Endothelial cell of umbilical vein (primary cell): ENCODE measurements at regions not wholly inside any gene's neighbourhood (a gene's known extent, or its start where the extent isn't known, plus 50 kb on each side); places are given as distances from the start of the nearest gene placed in this dataset.

ENCODE experiments used
- BruUV-seq: library from RNA; stranded (reverse); fragments of 400-500 nt; replicated peaks from 2 replicates; lab custom pipeline; 2021; lab: Mats Ljungman, UMichigan
- CTCF ChIA-PET: fragments of 300-600, 350-600 bp; sonication (Branson Sonifier 250); formaldehyde crosslinking; loops from one replicate; lab custom pipeline; 2021; ENCODE audit warnings: antibody characterized with exemption, inconsistent platforms; lab: Charles Lee
- POLR2A ChIA-PET: fragments of 300-600, 350-600 bp; sonication (Branson Sonifier 250); formaldehyde crosslinking; loops from one replicate; lab custom pipeline; 2021; ENCODE audit warnings: antibody characterized with exemption, inconsistent platforms; lab: Charles Lee
- DNase-seq: peaks from one replicate; pipeline ENCODE4 v3.0.0-alpha.2; 2011; ENCODE audit warnings: low read depth, low spot score
- FAIRE-seq: peaks from 2 replicates; lab custom pipeline; 2011; peaks lifted over from hg19 to GRCh38; lab: Jason Lieb, UNC
- H2AFZ ChIP-seq: 2 replicates; pipeline ENCODE4 v1.6.0; 2012; ENCODE audit warnings: low read depth, low read length, control low read depth, inconsistent platforms
- H3K27ac ChIP-seq: 2 replicates; pipeline ENCODE4 v1.5.1; 2011; ENCODE audit warnings: low read depth, mild to moderate bottlenecking, control low read depth, low read length, moderate library complexity; ENCODE audit not compliant: insufficient read depth
- H3K27me3 ChIP-seq, 2 experiments: 2 replicates each; pipeline versions ENCODE4 v1.6.0 to v1.6.1; 2011; ENCODE audit warnings: low read length in 2 of 2, mixed read lengths in 1 of 2; ENCODE audit not compliant: control insufficient read depth in 2 of 2, insufficient read depth in 2 of 2
- H3K36me3 ChIP-seq, 2 experiments: 2 replicates in 1 of 2; 3 replicates in 1 of 2; pipeline ENCODE4 v1.5.1; 2011; ENCODE audit warnings: low read length in 2 of 2, mild to moderate bottlenecking in 1 of 2, moderate library complexity in 1 of 2; ENCODE audit not compliant: control insufficient read depth in 2 of 2, insufficient read depth in 2 of 2; ENCODE audit errors: extremely low read depth in 1 of 2
- H3K4me1 ChIP-seq: 3 replicates; pipeline ENCODE4 v1.5.1; 2011; ENCODE audit warnings: mild to moderate bottlenecking, low read length; ENCODE audit not compliant: control insufficient read depth, insufficient read depth; ENCODE audit errors: extremely low read depth
- H3K4me2 ChIP-seq: 2 replicates; pipeline ENCODE4 v1.6.1; 2011; ENCODE audit warnings: low read length, control low read depth, mixed read lengths; ENCODE audit not compliant: insufficient read depth
- H3K4me3 ChIP-seq, 3 experiments: fragments of 200-600 bp in 1 of 3; sonication (generic), shearing (Covaris generic) in 1 of 3; replicated peaks in 1 of 3; 2 replicates each; pipeline ENCODE4 v1.5.1; 2011 to 2016; ENCODE audit warnings: control low read depth in 3 of 3, low read length in 3 of 3, mild to moderate bottlenecking in 2 of 3, inconsistent platforms in 1 of 3, low read depth in 1 of 3, moderate library complexity in 1 of 3; ENCODE audit not compliant: insufficient read depth in 1 of 3
- H3K79me2 ChIP-seq: 2 replicates; pipeline ENCODE4 v1.6.0; 2012; ENCODE audit warnings: low read length, inconsistent platforms; ENCODE audit not compliant: control insufficient read depth, insufficient read depth
- H3K9ac ChIP-seq: replicated peaks from 2 replicates; pipeline ENCODE3; 2011; ENCODE audit warnings: low read length, control low read depth; ENCODE audit not compliant: insufficient read depth; ENCODE audit errors: extremely low read depth
- H3K9me1 ChIP-seq: replicated peaks from 3 replicates; pipeline ENCODE4 v1.6.0; 2011; ENCODE audit warnings: mild to moderate bottlenecking, low read length; ENCODE audit not compliant: control insufficient read depth, insufficient read depth; ENCODE audit errors: extremely low read depth
- H3K9me3 ChIP-seq: replicated peaks from 2 replicates; pipeline ENCODE4 v1.5.1; 2012; ENCODE audit warnings: low read length, inconsistent platforms; ENCODE audit not compliant: control insufficient read depth, insufficient read depth
- H4K20me1 ChIP-seq: replicated peaks from 2 replicates; pipeline ENCODE3; 2011; ENCODE audit warnings: mild to moderate bottlenecking, low read length; ENCODE audit not compliant: control insufficient read depth, insufficient read depth; ENCODE audit errors: extremely low read depth
- CTCF ChIP-seq, 2 donors: IDR thresholded peaks; 1 replicate in 1 of 2; 2 replicates in 1 of 2; pipeline ENCODE4 v1.5.1; 2011; ENCODE audit warnings: low read length in 2 of 2, mild to moderate bottlenecking in 2 of 2, moderate library complexity in 2 of 2, control low read depth in 1 of 2, inconsistent platforms in 1 of 2, low read depth in 1 of 2; ENCODE audit not compliant: insufficient read depth in 1 of 2; ENCODE audit errors: extremely low read depth in 1 of 2
- EZH2 ChIP-seq: IDR thresholded peaks from 2 replicates; pipeline ENCODE4 v1.6.1; 2012; ENCODE audit warnings: borderline replicate concordance, low read depth, mild to moderate bottlenecking, moderate library complexity, low read length, inconsistent platforms; ENCODE audit not compliant: severe bottlenecking
- FOS ChIP-seq: IDR thresholded peaks from 2 replicates; pipeline ENCODE4 v1.6.1; 2011; ENCODE audit warnings: mild to moderate bottlenecking, low read length, moderate library complexity, borderline replicate concordance; ENCODE audit not compliant: insufficient read depth
- GATA2 ChIP-seq: IDR thresholded peaks from 2 replicates; pipeline ENCODE4 v1.7.0; 2011; ENCODE audit warnings: low read depth, mild to moderate bottlenecking, moderate library complexity, mixed read lengths, low read length; ENCODE audit not compliant: insufficient read length, insufficient read depth
- JUN ChIP-seq: IDR thresholded peaks from 2 replicates; pipeline ENCODE4 v1.6.1; 2011; ENCODE audit warnings: borderline replicate concordance, low read depth; ENCODE audit not compliant: insufficient read length, insufficient read depth
- MAX ChIP-seq: IDR thresholded peaks from 2 replicates; pipeline ENCODE4 v1.6.1; 2011; ENCODE audit not compliant: insufficient read depth, insufficient read length
- MYC ChIP-seq: IDR thresholded peaks from one replicate; pipeline ENCODE4 v1.6.1; 2011; ENCODE audit warnings: mild to moderate bottlenecking, low read depth, low read length
- POLR2A ChIP-seq: IDR thresholded peaks from 2 replicates; pipeline ENCODE4 v1.6.1; 2012; ENCODE audit warnings: low read depth, mild to moderate bottlenecking, control low read depth, low read length
- POLR2AphosphoS5 ChIP-seq: IDR thresholded peaks from 2 replicates; pipeline ENCODE4 v1.6.1; 2012; ENCODE audit warnings: low read depth, mild to moderate bottlenecking, control low read depth, low read length, moderate library complexity; ENCODE audit not compliant: insufficient read depth
- dilution Hi-C: fragments of 300-500 bp; cut with MboI; formaldehyde crosslinking; loops from one replicate; pipeline ENCODE4 v1.15.0; 2019; ENCODE audit warnings: low sequenced_read_pairs; ENCODE audit not compliant: extremely low pct_ligation_motif_present
- intact Hi-C: fragments of 100-400 bp; cut with micrococcal nuclease; formaldehyde crosslinking; loops from one replicate; pipeline ENCODE4 v1.10.0; 2022

GRCh38 chr6:81570681-81571080 is 181.8 kb downstream of the TENT5A start:
- H3K79me2 ChIP-seq, result no peaks in the 10 kb centered on the region
- H4K20me1 ChIP-seq, result no peaks in the 10 kb centered on the region
- DNase-seq (no peak), FAIRE-seq (no peak)
- CTCF ChIA-PET, result no interaction called here
- H3K27ac ChIP-seq, result no peak overlapping the region
- no peak overlapping the region for H3K4me3 ChIP-seq
- H3K9me1 ChIP-seq, result no peaks in the 10 kb centered on the region
- TF ChIP-seq EZH2 (no peak), POLR2A (no peak), FOS (no peak), MAX (no peak), MYC (no peak), GATA2 (no peak), CTCF (IDR thresholded peaks at IDR 0.05; ENCODE audit: extremely low read depth in 1 of 2, insufficient read depth in 1 of 2, low read depth in 1 of 2, low read length in 2 of 2) (no peak), JUN (no peak), POLR2AphosphoS5 (no peak)
- H3K27me3 ChIP-seq, result no peaks in the 10 kb centered on the region
- no peak overlapping the region for H2AFZ ChIP-seq
- BruUV-seq, result no TSS peak
- no peak overlapping the region for H3K9ac ChIP-seq
- intact Hi-C loops (no loop called here), dilution Hi-C loops (no loop called here)
- no peaks in the 10 kb centered on the region for H3K36me3 ChIP-seq
- POLR2A ChIA-PET, result no interaction called here
- no peak overlapping the region for H3K4me2 ChIP-seq
- no peaks in the 10 kb centered on the region for H3K9me3 ChIP-seq
- H3K4me1 ChIP-seq, result no peaks in the 10 kb centered on the region
